Left ventricle myocardium inferior (tissue), 1 donor: ENCODE measurements at regions not wholly inside any gene's neighbourhood (a gene's known extent, or its start where the extent isn't known, plus 50 kb on each side); places are given as distances from the start of the nearest gene placed in this dataset.

ENCODE experiments used
- DNase-seq: peaks from one replicate; pipeline ENCODE4 v3.0.0-alpha.2; 2020
- H3K27ac ChIP-seq: fragments of 200-600 bp; replicated peaks from 2 replicates; pipeline ENCODE4 v1.8.0; 2021
- H3K27me3 ChIP-seq: fragments of 200-600 bp; 2 replicates; pipeline ENCODE4 v1.8.0; 2021; ENCODE audit warnings: low read depth
- H3K36me3 ChIP-seq: fragments of 200-600 bp; 2 replicates; pipeline ENCODE4 v1.8.0; 2021
- H3K4me1 ChIP-seq: fragments of 200-600 bp; 2 replicates; pipeline ENCODE4 v1.8.0; 2021
- H3K4me3 ChIP-seq: fragments of 200-600 bp; 2 replicates; pipeline ENCODE4 v1.8.0; 2021; ENCODE audit warnings: mild to moderate bottlenecking, moderate library complexity
- H3K9me3 ChIP-seq: fragments of 200-600 bp; replicated peaks from 2 replicates; pipeline ENCODE4 v1.8.0; 2021
- CTCF ChIP-seq: fragments of 200-600 bp; IDR thresholded peaks from 2 replicates; pipeline ENCODE4 v1.8.0; 2021; ENCODE audit warnings: antibody characterized with exemption, mild to moderate bottlenecking, borderline replicate concordance
- intact Hi-C: fragments of 100-400 bp; cut with micrococcal nuclease; formaldehyde crosslinking; loops from one replicate; pipeline ENCODE4 v1.11.0; 2022
- donor health status: DM: no; HTN: yes; CAD: no; lungs with severe emphysema.

GRCh38 chr18:77866351-77866750 is 616.7 kb downstream of the GALR1 start:
- Histone ChIP-seq H3K36me3 (no peaks in the 10 kb centered on the region), H3K4me3 (no peak overlapping the region), H3K4me1 (no peaks in the 10 kb centered on the region), H3K27me3 (peaks cover 24% of the 10 kb centered on the region), H3K9me3 (no peaks in the 10 kb centered on the region), H3K27ac (no peak overlapping the region)
- TF ChIP-seq CTCF: no peak
- intact Hi-C loops: no loop called here
- no peak for DNase-seq

DNA sequence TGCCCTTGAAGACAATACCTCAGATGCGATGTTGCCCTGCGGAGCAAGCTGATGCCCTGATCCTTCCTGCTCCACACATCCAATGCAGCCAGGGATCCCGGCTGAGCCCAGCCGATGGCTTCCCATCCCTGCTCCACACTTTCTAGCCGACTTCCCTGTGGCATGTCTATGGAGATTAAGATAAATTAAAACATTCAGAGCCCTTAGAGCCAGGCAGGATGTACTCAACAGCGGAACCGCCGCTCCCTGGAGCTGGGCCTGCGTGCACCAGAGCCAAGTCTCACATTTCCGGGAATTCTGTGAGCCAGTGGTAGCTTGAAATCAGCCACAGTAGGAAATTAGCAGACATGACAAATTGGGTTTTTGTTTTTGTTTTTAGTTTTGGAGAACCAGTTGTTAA is 620.6 kb downstream of the GALR1 start:
- Histone ChIP-seq H3K36me3 (no peaks in the 10 kb centered on the region), H3K27me3 (peaks cover 38% of the 10 kb centered on the region), H3K27ac (peak overlapping the region; percentile 53), H3K9me3 (no peaks in the 10 kb centered on the region), H3K4me1 (no peaks in the 10 kb centered on the region), H3K4me3 (no peak overlapping the region)
- no peak for DNase-seq
- TF ChIP-seq CTCF: no peak
- intact Hi-C loops: no loop called here

DNA sequence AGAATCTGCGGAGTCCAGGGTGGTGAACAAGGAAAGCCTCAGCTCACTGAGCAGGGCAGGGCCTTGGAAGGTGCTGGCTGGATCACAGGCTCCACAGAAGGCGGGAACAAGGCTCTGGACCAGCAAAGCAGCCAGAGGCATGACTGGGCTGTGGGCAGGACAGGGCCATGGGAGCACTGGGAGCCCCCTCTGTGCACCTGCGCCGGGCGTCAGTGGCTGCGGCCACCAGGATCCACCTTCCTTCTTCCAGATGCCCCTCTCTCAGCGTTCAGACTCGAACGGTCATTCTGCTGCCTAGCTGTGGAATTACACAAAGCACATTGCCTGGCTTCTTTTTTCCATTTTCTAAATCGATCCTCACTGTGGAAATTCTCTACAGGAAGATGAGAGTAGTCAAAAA is 621.2 kb downstream of the GALR1 start:
- no peaks in the 10 kb centered on the region for H3K36me3 ChIP-seq
- intact Hi-C loops: no loop called here
- H3K27me3 ChIP-seq: peaks cover 35% of the 10 kb centered on the region
- H3K4me3 ChIP-seq: no peak overlapping the region
- no peaks in the 10 kb centered on the region for H3K9me3 ChIP-seq
- no peak for TF ChIP-seq CTCF
- H3K4me1 ChIP-seq: no peaks in the 10 kb centered on the region
- no peak for DNase-seq
- H3K27ac ChIP-seq: peak overlapping the region; percentile 53

GRCh38 chr18:77872166-77872565 is 622.5 kb downstream of the GALR1 start:
- Histone ChIP-seq H3K4me3 (no peak overlapping the region), H3K27me3 (peaks cover 38% of the 10 kb centered on the region), H3K36me3 (no peaks in the 10 kb centered on the region), H3K4me1 (no peaks in the 10 kb centered on the region), H3K27ac (no peak overlapping the region), H3K9me3 (no peaks in the 10 kb centered on the region)
- intact Hi-C loops: no loop called here
- no peak for TF ChIP-seq CTCF
- no peak for DNase-seq

DNA sequence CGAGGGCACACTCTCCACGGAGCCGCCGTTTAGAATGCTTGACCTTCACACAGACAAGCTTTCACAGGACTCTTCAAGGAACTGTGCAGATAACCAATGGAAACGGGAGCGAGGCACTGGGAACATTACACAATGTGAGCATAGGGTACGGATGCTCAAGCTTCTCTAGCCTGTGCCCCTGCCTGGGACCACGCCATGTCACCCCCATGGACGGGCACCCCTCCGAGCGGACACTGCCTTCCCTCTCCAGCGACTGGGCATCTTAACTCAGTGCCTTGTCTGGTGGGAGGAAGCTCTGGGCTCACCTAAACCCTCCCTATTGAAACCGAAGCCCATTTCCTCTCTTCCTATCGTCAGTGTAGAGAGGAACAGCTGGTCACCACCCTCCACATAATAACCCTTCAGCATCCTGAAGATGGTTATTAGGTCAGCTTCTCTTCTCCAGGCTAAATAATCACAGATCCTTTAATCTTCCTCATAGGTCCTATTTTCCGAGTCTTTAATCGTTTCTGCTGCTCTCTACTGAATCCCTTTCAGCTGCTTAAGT is 626.7 kb downstream of the GALR1 start:
- H3K4me3 ChIP-seq: no peak overlapping the region
- H3K9me3 ChIP-seq: no peaks in the 10 kb centered on the region
- TF ChIP-seq CTCF: no peak
- no peak overlapping the region for H3K27ac ChIP-seq
- H3K36me3 ChIP-seq: no peaks in the 10 kb centered on the region
- H3K27me3 ChIP-seq: peaks cover 23% of the 10 kb centered on the region
- intact Hi-C loops: no loop called here
- no peaks in the 10 kb centered on the region for H3K4me1 ChIP-seq
- no peak for DNase-seq
